Stimulated activated naive CD8-positive, alpha-beta T cell treated with anti-CD3 and anti-CD28 coated beads, Interleukin-15, Interleukin-2, amounts not matched to agents 100 U/mL and 50 U/mL, for 24 hours (primary cell): ENCODE measurements at regions not wholly inside any gene's neighbourhood (a gene's known extent, or its start where the extent isn't known, plus 50 kb on each side); places are given as distances from the start of the nearest gene placed in this dataset.
"Not testable (repeated sequence)": the region's sequence is repeated elsewhere in the genome, so short reads cannot be mapped to it uniquely, and the experiment has no call there.

ENCODE experiments used
- ATAC-seq: fragments of 150-1000 bp; cut with Tn5 transposase; one replicate; pipeline ENCODE4 v1.10.0; 2021
- DNase-seq: peaks from one replicate; pipeline ENCODE4 v3.0.0; 2021

DNA sequence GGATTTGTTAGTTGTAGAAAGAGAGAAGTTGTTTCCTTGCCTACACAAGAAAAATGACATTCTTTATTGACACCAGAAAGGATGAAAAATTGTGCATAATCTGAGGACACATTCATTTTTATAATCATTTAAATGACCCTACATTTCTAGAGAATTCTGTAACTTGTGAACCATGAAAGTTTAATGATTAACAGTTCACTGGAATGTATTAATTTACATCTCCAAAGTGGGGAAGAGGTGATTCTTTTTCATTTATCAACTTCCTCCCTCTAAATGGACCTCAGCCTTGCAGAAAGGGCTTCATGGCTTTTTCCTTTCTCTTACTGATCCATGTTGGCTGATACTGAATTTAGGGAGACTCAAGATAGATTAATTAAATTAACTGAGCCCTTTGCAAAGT is 565.2 kb upstream of the LINC00305 start:
- ATAC-seq (no peak), DNase-seq (no peak)

DNA sequence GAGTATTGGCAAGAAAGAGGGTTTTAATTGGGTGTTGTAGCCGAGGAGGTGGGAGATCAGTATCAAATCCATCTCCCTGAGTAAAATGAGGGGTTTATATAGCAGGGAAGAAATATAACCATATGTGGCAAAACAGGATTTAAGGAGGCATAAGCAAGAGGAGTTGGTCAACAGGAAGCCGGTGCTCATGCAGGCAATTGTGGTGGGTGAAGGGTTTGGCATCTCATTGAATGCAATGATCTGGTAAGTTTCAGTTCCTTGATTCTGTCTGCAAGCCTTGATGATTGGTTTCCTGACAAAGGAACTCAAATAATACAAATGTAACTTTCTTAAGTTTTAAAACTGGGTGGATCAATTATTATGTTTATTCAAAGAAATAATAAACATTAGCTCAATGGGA is 564.4 kb upstream of the LINC00305 start:
- ATAC-seq (no peak), DNase-seq (no peak)

DNA sequence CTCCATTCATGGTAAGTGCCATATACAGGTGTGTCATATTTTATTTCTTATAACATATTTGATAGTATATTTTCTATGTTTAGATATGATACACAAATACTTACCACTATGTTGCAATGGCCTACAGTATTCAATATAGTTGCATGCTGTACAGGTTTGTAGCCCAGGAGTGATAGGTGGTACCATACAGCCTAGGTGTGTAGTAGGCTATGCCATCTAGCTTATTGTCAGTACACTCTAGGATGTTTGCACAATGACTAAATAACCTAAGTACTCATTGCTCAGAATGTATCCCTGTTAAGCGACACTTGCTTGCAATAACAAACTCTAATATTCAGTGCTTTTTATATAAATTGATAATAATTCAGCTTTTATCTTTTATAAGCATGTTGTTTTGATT is 563.1 kb upstream of the LINC00305 start:
- ATAC-seq: no peak

DNA sequence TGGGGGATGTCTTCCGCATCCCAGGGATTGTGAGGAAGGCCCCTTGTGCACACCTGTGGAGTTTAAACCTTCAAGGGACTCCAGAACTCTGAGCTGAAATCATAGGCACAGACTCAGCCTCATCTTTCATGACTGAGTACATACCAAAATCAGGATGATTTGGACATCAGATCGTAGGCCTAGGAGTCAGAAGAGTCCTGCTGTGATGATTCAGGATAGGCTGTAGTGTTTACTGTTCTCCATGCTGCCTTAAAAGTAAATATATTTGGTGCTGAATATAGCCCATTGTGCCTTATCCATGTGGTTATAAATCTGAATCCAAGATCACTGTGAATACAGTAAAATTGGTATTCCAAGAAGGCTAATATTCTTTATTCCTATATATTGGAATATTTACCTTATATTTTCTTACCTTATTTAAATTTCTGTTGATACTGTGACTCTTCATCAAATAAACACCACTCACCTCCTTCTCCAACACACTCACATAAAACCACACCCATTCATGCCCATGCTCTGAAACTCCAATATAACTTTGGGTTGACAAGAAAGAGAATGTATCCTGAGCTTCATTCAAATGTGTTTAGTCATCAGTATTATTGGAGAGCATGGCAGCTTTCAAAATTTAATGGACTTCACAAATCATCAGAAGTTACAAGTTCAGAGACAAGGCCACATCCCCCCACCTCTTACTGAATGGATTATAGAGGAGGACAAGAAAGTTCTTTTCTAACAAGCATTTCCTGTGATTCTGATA is 561.4 kb upstream of the LINC00305 start:
- DNase-seq (no peak), ATAC-seq (no peak)

More for the DNA sequence above, 563.1 kb upstream of the LINC00305 start:
- DNase-seq: no peak

DNA sequence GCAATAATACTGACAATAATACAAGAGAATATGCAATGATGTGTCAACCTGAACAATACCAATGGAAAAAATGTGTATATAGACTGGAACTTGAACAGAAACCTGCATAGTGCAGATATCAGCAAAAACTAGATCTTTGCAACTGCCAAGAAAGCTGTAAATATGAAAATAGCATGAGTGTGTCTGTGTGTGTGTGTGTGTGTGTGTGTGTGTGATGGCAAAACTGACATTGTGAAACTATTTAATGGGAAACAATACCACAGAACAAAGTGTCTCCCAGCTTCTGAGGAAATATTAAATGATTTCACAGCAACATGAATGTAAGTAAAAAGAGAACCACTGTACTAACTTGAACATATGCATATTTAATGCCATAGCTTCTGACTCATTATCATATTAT is 558.2 kb upstream of the LINC00305 start:
- no peak for ATAC-seq
- DNase-seq: no peak

DNA sequence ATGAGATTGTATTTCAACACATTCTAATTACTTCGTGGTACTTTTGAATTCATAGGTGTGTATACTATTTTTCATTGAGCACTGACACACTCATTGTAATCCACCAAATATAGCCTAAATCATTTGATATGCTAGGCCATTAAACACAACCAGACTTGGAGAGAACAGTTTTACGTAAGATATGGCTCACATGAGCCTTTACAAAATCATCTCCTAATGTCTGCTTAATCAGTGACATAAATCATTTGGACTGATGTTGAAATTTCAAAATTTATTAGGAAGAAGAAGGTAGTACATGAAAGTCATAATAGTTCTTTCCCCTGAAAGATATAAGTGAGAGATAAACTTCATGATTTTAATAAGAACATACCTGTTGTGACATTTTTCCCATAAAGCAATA is 550.2 kb upstream of the LINC00305 start:
- DNase-seq: no peak
- no peak for ATAC-seq

DNA sequence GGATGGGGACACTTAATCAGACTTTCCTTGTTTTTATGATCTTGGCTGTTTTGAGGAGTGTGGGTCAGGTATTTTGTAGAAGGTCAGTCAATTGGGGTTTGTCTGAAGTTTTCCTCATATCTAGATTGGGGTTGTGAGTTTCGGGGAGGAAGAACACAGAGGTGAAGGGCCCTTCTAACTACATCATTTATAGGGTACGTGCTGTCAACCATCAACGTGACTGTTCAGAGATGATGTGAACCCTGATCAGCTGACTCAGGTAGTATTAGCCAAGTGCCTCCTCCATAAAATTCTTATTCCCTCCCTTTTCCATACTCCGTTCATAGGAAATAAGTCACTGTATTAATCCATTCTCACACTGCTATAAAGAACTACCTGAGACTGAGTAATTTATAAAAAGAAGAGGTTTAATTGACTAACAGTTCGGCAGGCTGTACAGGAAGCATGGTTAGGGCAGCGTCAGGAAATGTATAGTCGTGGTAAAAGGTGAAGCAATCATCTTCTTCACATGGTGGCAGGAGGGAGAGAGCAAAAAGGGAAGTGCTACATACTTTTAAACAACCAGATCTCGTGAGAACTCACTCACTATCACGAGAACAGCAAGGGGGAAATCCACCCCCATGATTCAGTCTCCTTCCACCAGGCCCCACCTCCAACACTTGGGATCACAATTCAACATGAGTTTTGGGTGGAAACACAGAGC is 547.1 kb upstream of the LINC00305 start:
- ATAC-seq: no peak

DNA sequence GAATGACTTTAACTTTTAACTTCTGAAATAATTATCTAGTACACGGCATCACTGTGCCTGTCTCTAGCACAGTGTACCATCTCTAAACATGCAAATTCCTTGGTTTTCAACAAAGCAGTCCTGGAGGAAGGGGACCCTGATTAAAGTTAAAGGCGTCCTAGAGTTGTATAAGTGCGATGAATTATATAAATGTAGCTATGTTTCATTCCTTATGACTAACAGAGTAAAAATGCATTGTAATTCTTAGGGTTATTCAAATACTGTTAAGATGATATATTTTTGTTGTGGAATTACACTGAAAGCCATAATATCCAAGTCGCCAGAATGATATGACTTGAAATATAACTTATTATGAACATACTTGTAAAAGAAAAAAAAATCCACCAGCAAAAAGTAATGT is 544.9 kb upstream of the LINC00305 start:
- no peak for ATAC-seq
- DNase-seq: no peak

More for the DNA sequence above, 547.1 kb upstream of the LINC00305 start:
- DNase-seq: no peak

DNA sequence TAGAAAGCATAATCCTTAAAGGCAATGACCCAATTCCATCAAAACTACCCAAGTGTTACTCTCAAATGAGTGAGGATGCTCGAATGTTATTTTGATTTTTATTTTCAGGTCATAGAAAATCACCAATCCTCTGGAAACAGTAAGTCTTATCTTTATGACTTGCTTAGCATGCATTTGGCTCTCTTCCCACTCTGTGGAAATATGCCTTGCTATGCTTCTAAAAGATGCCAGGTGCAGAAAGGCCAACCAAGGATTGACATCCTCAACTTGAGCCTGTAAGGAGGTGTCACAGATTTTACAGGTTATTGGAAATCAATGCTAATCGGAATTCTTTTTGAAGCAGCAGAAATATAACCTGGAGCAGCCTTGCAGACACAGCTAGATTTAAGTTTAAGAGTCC is 543.9 kb upstream of the LINC00305 start:
- DNase-seq (no peak), ATAC-seq (no peak)

DNA sequence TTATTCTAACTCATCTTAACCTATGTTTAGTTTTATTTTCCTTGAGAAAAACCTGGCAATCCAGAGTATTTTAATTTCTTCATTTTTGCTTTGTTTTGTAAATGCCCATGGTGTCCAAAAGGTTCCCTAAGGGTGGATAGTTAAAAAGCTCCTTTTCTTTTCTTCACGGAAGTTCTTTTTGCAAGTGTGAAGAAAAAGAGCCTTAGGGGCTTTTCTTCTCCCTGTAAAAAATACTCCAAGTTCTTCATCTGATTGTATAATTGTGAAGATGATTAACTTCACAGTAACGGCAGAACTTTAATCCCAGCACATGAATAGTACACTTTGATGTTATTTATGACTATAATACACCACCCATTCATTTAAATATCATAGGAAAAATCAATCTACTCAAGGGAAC is 530.2 kb upstream of the LINC00305 start:
- ATAC-seq (no peak), DNase-seq (no peak)

DNA sequence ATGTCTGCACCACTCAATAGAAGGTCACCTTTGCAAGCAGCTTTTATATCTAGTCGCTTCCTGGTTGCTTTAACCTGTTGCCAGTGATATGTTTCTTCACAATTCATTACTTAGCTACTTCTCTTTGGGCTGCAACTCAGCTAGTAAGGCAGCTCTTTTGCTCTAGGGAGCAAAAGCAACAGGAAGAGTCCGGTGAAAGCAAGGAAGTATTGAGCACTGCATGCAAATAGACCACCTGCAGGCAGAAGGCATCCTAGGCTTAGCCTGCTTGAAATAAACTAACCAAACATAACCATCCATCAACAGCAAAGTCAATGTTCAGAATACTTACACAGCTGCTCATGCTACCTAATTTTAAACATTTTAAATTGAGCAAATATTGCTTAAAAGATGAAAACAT is 529.2 kb upstream of the LINC00305 start:
- DNase-seq (no peak), ATAC-seq (no peak)

DNA sequence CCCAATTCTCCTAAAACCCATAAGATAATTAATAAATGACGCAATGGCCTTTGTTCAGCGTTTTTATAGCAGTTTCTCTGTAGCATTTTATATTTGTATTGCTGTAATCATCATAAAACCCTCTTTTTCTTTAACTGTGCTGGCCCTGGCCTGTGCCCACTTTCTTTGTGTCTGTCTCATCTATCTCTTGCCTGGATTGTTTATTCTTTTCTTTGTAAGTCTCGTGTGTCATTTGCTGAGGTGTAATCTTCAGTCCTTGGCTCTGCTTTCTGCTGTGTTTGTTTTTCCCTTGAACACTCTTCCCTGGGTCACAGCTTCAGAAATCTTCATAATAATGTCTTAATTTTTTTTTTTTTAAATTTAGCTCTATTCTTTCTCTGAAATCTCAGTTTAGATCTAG is 525.8 kb upstream of the LINC00305 start:
- ATAC-seq (no peak), DNase-seq (no peak)

DNA sequence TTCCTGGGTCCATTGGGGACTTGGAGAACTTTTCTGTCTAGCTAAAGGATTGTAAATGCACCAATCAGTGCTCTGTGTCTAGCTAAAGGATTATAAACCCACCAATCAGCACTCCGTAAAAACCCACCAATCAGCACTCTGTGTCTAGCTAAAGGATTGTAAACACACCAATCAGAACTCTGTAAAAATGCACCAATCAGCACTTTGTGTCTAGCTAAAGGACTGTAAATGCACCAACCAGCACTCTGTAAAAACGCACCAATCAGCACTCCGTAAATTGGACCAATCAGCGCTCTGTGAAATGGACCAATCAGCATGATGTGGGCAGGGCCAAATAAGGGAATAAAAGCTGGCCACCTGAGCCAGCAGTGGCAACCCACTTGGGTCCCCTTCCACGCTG is 522.4 kb upstream of the LINC00305 start:
- DNase-seq, ATAC-seq: not testable (repeated sequence)

DNA sequence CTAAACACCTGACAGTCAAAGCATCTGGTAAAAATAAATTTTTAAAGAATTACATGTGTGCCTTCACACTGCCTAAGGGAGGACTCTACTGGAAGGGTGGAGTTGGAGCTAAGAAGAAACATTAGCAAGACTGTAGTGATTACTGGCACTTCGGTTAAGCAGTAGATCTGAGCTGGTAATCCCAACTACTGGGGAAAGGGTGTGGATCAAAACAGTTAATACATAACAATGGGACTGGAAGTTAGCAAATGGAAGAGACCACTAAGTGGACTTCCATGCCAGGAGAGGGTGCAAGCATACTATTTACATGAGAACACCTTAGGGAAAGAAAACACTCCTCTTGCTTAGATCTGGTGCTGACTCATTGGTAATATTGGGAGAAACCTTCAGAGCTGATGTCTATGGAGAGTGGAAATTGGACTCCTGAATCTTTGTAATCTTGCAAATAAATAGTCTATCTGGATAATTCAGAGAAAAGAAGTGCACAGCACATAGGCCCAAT is 519.6 kb upstream of the LINC00305 start:
- DNase-seq (no peak), ATAC-seq (no peak)

DNA sequence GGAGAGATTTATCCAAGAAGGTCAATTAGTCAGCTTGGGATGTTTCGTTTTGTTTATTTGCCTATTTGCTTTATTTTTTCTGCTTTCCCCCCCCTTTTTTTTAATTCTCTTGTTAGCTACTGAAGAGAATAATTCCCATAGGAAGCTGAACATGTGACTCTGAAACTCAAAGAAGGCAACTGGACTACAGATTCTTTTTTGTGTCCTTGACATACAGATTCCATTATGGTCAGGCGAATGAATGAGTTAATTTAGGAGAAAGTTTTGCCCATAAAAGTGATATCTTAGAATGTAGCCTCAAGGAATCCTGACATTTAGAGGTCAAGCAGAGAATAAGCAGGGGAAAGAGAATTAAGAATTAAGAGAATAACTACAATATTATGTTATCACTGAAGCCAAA is 514.2 kb upstream of the LINC00305 start:
- DNase-seq (no peak), ATAC-seq (no peak)

DNA sequence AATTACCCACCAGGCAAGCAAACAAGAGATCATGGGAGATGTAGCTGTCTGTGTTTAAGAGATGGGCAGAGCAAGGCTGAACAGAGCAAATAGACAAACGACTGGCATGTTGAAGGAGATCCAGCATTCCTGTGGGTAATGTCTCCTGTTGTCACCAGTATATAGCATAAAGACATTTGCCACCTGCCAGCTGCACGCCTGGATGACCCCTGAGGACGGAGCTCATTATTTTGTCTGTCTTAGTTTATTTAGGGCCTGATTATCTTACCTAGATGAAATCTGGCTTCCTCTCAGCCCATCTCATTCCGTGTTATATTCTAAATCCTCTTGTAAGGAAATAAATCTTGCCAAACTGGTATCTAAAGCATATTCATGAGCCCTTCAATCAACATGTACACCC is 510.3 kb upstream of the LINC00305 start:
- DNase-seq (no peak), ATAC-seq (no peak)

DNA sequence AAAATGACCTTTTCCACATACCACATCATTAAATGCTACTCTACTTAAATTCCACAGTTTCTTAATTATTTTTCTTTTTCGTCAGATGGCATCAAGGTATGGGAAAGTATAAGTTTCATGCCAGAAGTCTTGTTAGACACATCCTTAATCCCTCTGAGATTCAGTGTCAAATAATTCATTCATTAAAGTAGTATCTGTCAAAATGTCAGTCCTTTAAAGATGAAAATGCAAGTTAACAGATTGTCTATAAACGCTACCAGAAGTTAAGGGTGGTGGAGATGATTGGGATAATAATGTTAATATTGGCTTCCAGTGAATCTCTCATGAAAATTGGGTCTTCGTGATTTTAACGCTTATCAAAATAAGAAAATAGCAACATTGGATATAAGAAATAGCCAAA is 504.2 kb upstream of the LINC00305 start:
- ATAC-seq: no peak

DNA sequence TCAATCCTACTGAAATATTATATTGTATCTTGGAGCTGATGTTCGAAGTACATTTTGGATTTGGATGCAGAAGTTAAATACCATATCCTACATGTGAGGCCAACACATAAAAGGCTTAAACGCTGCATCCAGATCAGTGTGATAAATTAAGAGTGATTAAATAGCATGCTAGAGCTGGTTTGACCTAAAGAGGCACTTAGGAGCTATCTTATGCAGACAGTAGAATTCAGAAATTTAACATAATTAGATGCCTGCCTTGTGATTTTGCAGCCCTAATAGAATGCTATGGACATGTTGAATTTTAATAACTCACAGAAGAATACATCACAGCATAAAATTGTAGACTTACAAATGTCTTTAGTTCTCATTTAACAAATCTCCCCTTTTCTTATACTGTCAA is 501.2 kb upstream of the LINC00305 start:
- ATAC-seq (no peak), DNase-seq (no peak)

More for the DNA sequence above, 504.2 kb upstream of the LINC00305 start:
- no peak for DNase-seq

DNA sequence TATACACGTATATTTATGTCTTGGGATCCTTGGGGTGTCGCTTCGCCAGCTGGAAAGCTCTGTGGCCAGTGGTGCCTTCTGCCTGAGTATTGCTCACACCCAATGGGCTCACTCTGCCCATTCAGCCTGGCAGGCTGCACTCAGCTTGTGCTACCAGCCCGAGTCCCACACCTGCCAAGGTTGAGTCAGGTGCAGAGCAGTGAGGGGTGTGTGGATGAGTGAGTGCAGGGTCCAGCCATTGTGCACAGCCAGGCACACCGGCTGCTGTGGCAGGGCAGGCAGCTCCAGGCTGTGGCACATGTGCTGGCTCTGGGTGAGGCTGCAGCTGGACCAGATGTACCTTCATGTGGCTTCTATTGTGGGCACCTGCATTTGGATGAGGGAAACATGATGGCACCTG is 496.9 kb upstream of the LINC00305 start:
- ATAC-seq: no peak
- no peak for DNase-seq

DNA sequence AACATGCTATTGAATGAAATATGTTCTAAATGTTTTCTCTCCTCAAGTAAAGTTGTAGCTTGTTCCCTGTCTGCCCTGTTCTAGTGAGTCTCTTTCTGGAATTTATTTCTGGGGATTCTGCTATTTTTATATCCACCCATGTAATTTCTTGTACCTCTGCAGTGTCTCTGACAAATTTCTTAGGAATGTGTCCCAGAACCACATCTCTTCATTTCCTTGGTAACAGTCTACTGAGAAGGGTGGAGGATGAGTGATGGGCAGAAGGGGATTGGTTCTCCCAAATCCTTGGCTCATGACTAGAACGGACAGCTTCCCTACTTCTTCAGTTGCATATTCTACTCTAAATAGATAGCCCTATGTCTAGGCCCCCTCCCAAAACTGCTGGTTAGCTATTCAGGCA is 490.6 kb upstream of the LINC00305 start:
- no peak for DNase-seq
- ATAC-seq: no peak

DNA sequence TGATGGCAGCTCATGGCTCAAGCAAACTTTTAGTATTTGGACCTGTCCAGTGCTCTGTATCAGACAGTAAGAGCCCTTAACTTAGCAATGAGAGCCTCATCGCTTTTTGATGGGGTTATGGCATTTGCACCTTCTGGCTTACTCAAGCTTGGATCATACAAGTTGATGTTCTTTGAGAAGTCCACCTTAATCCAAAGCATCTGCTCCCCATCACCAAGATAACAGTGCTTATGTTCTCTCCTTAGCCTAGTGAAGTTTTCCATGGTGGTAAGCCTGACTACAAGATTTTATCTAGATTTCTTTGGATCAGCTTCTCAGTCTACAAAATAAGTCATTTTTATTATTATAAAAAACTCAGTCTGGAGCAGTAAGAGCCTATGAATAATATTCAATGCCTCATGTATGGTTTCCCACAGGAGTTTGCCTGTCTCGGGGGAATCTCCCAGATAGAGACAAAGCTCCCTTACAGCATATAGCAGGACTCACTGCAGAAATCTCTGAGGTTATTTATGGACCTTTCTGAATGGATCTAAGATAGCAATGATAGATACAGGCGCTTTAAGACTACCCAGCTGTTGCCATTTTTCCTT is 472.2 kb upstream of the LINC00305 start:
- ATAC-seq (no peak), DNase-seq (no peak)

DNA sequence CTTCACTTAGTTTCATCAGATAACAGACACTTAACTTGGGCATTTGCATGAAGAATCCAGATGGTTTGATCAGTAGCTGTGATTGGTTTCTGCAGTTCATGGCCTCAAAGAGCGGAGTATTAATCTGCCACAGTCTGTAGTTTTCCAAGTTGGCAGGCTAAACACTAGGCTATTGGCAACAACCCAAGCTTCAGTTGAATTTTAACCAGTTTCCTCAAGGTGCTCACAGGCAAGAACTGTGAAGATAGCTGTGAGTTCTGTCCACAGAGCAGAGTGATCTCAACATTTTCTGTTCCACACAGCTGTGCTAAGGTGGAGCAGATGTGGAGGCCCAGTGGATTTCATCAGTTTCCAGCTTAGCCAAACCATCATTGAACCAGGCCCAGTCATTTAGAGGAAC is 469.5 kb upstream of the LINC00305 start:
- DNase-seq: no peak

DNA sequence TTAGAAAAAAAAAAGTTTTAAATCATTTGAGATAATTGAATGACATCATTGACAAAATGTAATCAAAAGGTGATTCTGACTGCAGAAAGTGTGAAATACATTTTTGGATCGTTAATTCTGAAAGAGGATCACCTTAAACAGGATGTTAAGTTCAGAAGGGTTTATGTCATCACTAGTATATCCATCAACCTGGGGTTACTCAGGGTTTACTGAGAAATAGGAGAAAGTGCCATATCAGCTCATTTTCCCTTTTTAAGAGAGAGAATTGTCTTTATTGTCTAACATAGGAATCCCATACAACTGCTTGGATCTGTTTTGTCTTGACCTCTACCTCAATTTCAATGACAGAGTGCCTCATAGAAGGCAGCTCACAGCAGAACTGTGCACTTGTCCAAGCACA is 466.1 kb upstream of the LINC00305 start:
- ATAC-seq (no peak), DNase-seq (no peak)

More for the DNA sequence above, 469.5 kb upstream of the LINC00305 start:
- no peak for ATAC-seq
